SK-N-SH treated with all-trans-retinoic acid at 6 μM for 48 hours (cell line): ENCODE measurements at regions not wholly inside any gene's neighbourhood (a gene's known extent, or its start where the extent isn't known, plus 50 kb on each side); places are given as distances from the start of the nearest gene placed in this dataset.

Experiments used
- ESRRG ChIP-seq: fragments of 250-450 bp; sonication (Bioruptor Pico); IDR thresholded peaks from 2 replicates; pipeline ENCODE4 v1.6.1; 2021; ENCODE audit warnings: mild to moderate bottlenecking
- OSR1 ChIP-seq: fragments of 250-450 bp; sonication (Bioruptor Pico); IDR thresholded peaks from 2 replicates; pipeline ENCODE4 v1.8.0; 2022; ENCODE audit warnings: moderate library complexity, mild to moderate bottlenecking, inconsistent platforms
- ZNF70 ChIP-seq: fragments of 450-650 bp; formaldehyde crosslinking; IDR thresholded peaks from 2 replicates; pipeline ENCODE4 v1.5.0; 2020; ENCODE audit warnings: mild to moderate bottlenecking, moderate library complexity

DNA sequence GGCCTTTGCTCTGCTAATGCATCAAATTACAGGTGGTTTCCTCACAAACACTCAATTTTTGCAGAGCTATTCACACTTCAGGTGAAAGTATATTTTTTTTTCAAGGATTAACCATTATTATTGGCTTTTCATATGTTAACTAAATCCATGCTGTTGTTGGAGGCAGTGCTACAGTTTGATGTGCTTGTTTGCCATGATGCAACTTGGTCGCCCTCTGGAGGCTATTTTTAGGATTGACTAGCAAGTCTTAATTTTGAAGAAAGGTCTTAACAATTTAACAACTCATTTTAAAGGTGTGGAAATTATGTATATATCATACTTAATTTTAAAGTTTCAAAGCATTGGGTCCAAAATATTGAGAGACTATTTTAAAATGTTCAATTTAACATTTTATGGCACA is 168.8 kb upstream of the FAM47A start:
- TF ChIP-seq ZNF70 (CRISPR knock-in tag): no peak
- no peak for TF ChIP-seq OSR1 (CRISPR knock-in tag)
- no peak for TF ChIP-seq ESRRG
